Glomerular visceral epithelial cell (primary cell): ENCODE measurements at regions not wholly inside any gene's neighbourhood (a gene's known extent, or its start where the extent isn't known, plus 50 kb on each side); places are given as distances from the start of the nearest gene placed in this dataset.

Source experiments
- DNase-seq: peaks from one replicate; pipeline ENCODE4 v3.0.0-alpha.2; 2016; ENCODE audit errors: extremely low spot score

DNA sequence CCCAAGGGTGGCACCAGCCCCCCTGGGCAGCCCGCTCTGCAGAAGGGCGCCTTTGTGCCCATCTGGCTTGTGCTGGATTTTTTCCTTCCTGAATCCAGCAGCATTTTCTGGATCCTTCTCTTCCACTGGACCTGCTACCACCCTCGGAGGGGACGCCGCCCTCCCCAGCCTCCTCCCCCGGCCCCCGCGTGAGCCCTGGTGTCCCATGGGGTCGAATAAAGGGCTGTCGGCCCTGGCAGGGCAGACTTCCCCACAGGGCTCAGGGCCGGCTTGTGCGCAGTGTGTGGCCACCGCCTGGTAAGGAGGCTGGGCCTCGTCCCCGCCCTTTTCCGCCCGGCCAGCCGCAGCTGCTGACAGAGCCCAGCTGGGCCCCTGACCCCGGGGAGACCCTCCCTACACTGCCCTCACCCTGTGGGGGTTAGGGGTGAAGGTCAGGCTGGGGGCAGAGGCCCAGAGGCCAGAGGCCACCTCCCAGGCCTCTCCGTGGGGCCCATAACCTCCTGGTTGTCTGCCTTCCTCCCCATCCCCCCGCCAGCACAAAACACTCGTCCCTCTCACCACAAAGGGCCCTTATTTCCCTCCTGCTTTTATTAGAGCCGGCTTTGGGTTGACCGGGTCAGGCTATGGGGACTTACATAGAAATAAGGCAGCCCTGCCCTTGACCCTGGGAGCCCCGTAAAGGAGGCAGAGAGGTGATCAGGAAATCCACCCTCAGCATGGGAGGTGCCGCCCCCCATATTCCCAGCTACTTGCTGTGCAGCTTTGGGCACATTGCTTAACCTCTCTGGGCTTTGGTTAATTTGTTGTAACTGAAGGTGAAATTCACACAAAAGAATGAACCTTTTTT lies 179.3 kb upstream of the CIBAR2 start:
- DNase-seq = no peak

DNA sequence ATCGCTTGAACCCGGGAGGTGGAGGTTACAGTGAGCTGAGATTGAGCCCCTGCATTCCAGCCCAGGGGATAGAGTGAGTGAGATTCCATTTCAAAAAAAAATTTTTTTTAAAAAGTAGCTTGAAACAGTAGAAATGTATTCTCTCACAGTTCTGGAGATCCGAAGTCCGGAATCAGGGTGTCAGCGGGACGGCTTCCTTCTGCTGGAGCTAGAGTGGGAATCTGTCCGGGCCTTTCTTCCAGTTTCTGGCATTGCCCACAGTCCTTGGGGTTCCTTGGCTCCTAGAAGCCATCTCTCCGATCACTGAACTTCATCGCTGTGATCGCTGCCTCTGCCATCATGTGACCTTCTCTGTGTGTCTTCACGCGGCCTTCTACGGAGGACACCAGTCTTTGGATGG lies 181.2 kb upstream of the CIBAR2 start:
- DNase-seq = no peak

DNA sequence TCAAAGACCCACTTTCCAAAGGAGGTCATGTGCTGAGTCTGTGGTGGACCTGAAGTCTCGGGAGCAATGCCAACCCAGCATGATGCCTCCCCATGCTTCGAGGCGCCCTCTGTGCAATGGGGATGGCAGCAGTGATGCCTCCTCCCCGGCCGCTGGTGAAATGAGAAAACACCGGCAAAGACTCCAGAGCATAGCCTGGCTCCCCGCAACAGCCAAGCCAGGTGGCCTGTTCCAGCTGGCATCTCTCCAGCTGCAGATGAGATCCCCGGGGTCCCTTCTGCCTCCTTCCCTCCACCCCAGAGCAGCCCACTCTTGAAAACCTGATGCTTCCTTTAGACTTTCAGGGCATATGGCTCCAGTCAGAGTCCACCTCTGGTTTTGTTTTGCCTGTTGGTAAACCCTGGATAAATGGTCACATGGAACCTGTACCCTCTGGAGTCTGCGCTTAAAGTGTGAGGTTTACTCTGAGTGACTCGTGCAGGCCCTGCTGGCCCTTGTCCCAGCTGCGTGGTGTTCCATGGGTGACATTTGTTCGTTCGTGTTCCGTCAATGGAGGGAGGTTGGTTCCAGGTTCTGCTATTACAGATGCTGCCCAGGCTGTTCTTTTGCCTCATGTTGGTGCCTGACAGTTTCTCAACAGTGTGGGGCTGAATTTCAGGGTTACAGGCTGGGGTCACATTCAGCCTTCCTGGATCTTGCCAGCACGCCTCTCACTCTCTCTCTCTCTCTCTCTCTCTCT lies 181.8 kb upstream of the CIBAR2 start:
- no peak for DNase-seq

DNA sequence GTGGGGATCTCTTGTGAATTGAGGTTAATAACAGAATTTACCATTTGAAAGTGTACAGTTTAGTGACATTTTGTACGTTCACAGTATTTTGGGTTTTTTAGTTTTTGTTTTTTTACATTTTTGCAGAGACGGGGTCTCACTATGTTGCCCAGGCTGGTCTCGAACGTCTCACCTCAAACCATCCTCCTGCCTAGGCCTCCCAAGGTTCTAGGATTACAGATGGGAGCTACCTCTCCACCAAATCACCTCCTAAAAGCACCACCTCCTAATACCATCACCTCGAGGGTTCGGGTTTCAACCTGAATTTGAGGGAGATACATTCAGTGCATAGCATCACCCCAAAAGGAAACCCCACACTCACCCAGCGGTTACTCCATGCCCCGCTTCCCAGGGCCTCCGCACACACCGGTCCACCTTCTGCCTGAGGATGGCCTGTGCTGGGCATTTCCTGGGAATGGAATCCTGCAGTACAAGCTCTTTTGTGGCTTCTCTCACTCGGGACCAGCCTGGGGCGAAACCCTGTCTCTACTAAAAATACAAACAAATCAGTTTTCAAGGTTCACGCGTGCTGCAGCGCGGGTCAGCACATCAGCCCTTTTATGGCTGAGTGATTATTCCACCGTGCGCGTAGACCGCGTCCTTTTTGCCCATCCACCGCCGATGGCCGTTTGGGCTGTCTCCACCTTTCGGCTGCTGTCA lies 182.7 kb upstream of the CIBAR2 start:
- DNase-seq = no peak

DNA sequence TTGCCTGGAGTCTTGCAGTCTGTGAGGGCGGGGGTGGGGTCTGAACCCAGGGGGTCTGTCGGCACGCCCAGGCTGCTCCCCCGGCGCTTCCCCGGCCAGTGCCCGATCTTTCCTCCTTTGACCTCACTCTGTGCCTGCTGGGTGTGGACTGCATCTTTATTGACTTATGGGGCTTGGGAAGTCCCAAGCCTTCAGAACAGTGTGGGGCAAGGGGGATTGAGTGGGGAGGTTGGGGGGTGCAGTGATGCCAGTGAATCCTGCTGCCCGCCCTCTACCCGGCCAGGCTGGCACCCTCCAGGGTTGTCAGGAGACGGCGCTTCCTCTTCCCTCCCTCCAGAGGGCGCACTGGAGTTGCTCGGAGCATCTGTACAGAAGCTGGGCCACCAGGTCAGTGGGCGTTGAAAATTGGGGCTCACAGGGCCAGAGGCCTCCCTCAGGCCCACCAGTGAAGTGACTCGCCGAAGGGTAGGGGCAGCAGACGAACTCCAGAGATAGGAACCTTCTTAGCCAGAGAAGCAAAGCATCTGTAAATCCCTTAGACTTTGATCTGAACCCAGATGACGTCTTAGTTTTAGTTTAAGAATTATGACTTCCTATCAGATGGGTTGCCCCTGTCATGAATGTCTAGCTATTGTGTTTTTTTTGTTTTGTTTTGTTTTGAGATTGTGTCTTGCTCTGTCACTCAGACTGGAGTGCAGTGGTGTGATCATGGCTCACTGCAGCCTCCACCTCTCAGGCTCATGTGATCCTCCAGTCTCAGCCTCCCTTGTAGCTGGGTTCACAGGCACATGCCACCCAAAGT lies 184.8 kb upstream of the CIBAR2 start:
- DNase-seq = peak; percentile 44

DNA sequence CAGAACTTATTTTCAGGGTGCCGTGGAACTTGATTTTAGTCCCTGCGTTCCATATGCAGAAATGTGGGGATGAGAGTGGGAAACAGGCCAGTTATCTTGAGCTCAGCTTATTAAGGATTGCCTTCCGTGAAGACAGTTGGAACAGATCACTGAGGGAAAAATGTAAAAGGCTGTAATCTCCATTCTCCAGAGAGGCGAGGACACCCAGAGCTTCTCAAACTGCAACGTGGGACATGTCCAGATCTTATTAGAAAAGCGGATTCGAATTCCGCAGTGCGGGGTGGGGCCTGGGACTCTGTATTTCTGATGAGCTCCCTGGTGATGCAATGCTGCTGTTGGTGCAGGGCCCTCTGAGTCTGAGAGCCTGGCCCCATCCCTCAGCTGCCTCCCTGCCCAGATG lies 185.6 kb upstream of the CIBAR2 start:
- no peak for DNase-seq

DNA sequence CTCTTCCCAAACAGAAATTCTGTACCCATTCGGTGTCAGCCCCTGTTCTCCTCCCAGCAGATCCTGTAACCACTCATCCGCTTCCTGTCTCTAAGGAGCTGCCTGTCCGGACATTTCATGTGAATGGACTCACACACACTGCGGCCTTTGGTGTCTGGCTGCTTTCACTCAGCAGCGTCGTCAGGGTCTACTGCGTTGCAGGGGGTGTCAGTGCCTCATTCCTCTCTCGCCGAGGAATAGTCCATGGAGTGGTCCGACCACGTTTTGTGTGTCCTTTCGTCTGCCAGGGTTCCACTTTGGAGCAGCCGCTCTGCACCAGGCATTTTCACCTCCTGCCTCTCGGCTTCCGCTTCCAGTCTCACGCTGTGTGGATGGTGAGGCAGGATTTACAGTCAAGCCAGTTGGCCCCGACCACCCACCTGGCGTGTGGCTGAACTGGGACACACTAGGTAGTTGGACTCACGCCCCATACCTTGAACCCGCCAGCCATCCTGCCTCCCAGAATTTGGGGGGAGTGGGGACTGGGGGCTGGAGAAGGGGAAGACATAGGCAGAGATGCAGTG lies 188.2 kb upstream of the CIBAR2 start:
- no peak for DNase-seq

DNA sequence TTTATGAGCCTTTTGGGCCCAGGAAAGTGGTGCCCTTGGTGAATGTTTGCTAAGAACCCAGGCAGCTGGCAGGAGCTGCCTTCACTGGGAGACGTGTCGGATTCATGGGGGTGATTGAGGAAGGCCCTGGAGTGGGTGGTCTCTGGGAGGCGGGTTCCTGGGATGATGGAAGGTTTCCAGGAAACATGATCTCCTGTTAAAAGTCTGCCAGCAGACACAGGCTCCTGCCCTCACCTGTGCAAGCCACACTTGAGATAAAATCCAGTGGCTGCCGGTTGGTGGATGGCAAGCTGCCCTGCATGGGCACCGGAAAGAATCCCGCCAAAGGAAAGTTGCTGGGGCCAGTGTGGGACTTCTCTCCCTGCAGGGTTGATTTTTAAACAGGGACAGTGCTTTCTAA lies 189.0 kb upstream of the CIBAR2 start:
- no peak for DNase-seq

DNA sequence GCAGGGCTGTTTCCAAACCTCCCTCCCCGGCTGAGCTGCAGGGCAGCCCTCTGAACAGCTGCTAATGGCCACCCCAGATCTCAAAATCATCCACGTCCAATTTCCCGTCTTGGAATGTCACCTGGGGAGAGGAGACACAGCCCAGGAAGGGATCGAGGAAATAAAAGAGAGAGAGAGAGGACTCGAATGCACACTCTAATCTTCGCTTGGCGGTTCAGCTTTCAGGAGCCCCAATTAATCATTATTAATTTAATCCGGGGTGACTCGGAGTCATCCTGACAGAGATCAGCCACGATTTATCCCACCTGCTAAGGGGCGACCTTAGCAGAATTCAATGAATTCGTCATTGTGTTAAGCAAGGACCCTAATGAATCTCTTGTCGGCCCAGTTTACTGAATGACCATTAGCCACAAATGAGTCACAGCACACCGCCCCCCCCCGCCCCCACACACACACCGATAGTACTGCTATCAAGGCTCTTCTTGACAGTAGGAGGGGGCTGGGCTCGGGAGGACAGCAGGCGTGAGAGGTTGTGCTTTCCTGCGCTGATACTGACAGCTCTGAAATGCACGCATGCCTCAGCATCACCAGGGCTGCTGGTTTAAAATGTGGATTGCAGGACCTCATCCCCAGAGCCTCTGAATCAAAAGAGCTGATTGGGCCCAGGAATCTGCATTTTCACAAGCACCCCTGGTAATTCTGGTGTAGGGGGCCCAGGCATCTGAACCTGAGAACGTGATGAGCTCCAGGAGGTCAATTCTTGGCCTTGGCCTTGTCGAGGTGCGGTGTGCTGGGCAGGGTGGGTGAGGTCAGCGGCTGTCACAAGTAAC lies 190.0 kb upstream of the CIBAR2 start:
- peak; percentile 13 for DNase-seq

DNA sequence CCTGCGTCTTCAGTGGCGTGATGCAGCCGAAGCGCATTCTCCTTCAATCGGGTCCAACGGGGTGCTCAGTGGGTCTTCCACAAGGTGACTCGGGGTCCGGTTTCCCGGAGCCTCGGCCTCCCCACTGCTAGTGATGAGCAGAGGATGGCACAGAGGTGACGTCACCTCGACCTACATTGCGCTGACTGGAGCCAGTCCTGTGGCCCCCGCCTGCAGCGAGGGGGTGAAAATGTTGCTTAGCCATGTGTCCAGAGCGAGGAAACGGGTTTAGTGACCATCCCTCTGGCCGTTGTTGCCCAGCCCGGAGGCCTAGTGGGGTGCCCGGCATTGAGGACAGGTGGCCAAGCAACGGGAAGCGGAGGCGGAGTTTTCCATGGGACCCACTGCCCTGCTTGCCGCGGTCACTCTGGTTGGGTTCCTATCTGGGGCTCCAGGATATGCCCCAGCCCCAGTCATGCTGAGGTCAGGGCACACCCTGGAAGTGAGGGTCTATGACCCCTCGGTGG lies 190.6 kb upstream of the CIBAR2 start:
- DNase-seq = peak; percentile 7

DNA sequence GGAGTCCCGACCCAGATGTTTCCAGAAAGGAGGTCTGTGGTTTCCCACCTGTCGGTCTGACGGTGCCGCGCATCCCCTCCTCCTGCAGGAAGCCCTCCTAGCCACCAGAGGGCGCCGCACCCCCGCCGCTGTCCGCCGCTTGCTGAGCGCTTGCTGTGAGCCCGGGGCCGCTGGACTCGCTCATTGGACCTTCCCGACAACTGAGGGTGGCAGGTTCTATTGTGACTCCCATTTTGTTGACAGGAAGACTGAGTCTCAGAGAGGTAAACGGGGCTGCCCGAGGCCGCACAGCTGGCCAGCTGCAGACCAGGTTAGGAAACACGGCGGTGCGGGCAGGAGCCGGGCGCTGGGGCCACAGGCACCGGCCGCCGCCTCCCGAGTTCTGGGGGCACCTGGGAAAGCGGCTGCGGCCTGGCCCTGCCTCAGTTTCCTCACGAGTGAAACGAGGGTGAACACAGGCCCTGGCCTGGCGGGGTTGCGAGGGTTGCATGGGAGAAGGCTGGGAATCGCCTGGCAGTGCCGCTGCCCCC lies 191.1 kb upstream of the CIBAR2 start:
- peak; percentile 52 for DNase-seq

DNA sequence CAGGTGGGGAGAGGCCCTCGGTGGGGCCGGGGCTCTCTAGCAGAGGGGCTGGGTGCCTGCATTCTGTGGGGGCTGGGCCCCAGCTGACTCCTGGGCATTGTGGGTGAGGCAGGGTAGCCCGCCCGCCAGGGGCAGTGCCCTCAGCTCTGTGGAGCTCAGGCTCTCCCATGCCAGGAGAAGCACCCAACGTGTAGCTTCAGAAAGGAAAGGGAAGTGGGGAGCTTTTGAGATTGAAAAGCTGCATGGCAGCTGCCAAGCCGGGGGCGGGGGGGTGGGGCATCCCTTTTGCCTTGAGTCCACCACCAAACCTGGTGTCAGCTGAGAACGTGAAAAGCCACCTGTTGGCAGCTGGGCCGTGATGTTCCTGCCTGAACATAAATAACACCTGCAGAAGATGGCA lies 192.1 kb upstream of the CIBAR2 start:
- no peak for DNase-seq

DNA sequence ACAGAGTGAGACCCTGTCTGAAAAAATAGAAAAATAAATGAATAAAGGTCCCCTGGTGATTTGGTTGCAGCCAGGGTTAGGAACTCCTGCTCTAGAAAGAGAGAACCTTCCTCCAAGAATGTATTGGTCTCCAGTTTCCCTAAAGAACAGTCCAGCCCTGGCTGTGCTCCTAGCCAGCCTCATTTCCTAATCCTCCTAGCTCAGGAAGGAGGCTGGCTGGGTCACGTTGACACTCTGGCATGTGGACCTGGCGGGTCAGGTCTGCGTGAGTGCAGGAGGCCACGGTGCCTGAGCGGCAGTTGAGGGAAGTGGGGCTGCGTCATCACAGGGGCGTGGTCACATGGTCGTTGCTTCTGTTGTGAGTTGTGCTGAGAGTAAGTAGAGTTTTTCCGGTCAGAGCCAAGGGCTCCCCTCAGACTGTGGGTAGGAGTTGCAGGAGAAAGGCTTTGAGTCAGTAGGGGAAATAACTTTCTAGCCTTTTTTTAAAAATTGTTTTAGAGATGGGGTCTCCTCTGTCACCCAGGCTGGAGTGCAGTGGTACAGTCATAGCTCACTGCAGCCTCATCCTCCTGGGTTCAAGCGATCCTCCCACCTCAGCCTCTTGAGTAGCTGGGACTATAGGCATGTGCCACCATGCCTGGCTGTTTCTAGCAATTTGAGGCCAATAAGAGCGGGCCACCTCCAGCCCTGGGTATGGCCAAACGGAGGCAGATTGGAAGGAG lies 194.0 kb upstream of the CIBAR2 start:
- peak; percentile 53 for DNase-seq

DNA sequence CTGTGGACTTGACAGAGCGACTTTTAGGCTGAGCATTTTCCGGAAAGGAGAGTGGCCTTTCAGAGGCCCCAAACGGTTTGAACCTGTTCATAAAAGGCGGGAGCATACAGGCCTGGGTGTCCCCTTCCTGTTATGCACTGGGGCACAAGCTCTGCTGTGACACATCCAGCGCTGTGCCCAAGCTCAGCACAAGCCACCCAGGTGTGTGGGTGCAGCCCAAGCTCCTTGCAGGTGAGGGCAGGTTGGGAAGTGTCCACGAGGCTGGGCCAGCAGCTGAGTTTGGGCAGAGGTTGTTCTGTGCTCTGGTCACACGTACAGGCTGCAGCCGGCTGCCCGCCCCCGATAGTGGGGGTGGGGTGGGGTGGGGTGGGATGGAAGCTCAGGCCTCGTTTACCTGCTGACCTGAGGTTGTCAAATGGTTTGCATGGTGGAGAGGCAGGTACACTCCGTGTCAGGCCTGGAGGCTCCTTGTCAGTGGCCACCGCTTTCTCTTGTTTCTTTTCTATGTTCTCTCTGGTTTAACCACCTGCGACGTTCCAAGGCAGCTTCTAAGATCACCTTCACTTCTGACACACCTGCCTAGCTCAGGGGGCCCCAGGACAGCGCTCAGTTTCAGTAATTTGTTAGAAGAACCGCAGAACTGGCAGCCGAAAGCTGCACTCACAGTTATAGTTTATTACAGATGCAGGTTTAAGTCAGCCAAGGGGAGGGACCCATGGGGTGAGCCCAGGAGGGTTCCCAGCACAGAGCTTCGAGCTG lies 194.7 kb upstream of the CIBAR2 start:
- DNase-seq = no peak

DNA sequence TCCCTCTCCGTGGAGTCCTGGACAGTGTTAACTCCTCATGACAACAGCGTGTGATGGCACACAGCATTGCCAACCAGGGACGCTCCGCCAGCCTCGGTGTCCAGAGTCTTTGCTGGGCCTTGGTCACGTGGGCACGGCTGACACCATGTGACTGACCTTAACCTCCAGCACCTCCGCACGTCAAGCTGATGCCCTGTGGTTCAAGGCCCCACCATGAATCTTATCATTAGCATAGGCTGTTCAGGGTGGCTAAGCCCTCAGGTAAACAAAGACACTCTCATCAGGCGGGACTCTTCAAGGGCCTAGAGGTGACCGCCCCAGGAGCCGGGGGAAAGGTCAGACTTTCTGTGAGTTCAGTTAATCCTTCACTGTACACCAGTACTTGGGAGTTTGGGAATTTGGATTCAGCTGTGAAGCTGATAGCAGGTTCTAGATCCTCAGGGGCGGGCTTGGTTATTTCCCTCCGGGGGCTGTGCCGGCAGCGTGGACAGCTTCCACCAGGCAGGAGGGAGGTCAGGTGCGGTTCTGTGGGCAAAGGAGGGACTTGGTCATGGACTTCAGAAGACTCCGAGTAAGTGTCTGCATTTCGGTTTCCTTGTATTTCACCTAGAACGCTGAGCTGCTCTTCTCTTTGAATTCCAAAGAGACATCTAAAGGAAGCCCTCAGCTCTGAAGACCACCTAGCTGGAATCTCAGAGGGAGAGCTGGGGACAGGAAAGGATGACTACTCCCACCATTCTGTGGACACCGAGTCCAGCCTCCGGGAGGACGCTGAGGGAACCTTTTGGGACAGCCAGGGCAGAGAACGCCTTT lies 195.5 kb upstream of the CIBAR2 start:
- no peak for DNase-seq

DNA sequence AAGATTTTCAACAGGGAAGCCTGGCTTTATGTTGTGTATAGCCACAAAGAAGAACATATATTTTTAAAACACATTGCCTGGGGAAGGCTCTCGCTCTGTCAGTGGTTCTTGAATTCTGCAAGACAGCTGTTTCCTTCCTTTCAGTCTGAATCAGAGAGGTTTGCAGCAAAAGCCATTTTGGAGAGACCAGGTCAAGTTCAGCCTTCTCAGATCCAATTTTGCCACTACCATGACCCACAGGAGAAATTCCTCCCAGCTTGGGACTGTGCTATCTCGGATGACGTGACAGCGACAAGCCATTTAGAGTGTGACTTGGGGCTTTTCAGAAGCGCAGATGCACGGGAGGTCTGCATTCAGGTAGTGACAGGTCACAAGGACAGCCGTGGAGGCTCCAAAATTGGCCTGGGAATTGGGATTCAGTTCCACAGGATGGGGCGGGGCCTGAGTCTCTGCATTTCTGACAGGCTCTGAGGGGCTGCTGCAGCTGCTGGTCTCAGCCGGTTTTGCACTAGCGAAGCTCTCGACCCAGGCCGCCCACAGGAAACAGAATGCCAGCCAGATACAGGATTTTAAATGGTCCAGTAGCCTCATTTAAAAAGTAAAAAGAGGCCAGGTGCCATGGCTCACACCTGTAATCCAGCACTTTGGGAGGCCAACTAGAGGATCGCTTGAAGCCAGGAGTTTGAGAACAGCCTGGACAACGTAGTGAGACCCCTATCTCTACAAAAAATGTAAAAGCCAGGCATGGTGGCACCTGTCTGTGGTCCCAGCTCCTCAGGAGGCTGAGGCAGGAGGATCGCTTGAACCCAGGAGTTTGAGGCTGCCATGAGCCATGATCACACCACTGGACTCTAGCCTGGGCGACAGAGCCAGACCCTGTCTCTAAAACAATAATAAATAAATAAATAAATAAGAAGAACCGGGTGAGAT lies 196.6 kb upstream of the CIBAR2 start:
- DNase-seq = no peak
